Dermis blood vessel endothelial cell (primary cell): ENCODE measurements at regions not wholly inside any gene's neighbourhood (a gene's known extent, or its start where the extent isn't known, plus 50 kb on each side); places are given as distances from the start of the nearest gene placed in this dataset.
A peak's percentile ranks its signal among the peaks of the same experiment; 100 is the strongest.

Experiments used
- DNase-seq: peaks from one replicate; pipeline ENCODE4 v3.0.0; 2010

DNA sequence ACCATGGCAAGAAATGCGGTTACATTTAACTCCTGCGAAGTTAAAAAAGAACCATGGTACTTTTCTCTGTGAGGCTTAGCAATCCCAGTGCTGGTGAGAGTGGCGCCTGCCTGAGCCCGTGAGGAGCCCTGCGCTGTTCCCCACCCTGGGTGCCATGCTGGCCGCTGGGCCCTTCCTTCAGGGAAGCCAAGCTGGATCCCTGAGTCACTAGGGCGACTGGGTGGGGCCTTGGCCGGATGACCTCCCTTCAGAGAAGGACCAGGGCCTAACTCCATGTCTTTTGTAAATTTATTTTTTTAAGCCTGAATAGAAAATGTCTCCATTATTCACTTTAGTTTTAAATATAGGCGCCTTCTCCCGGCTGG, 209.1 kb downstream of the ERMARD start:
- no peak for DNase-seq

GRCh38 chr6:169960003-169960344, 208.6 kb downstream of the ERMARD start:
- no peak for DNase-seq

DNA sequence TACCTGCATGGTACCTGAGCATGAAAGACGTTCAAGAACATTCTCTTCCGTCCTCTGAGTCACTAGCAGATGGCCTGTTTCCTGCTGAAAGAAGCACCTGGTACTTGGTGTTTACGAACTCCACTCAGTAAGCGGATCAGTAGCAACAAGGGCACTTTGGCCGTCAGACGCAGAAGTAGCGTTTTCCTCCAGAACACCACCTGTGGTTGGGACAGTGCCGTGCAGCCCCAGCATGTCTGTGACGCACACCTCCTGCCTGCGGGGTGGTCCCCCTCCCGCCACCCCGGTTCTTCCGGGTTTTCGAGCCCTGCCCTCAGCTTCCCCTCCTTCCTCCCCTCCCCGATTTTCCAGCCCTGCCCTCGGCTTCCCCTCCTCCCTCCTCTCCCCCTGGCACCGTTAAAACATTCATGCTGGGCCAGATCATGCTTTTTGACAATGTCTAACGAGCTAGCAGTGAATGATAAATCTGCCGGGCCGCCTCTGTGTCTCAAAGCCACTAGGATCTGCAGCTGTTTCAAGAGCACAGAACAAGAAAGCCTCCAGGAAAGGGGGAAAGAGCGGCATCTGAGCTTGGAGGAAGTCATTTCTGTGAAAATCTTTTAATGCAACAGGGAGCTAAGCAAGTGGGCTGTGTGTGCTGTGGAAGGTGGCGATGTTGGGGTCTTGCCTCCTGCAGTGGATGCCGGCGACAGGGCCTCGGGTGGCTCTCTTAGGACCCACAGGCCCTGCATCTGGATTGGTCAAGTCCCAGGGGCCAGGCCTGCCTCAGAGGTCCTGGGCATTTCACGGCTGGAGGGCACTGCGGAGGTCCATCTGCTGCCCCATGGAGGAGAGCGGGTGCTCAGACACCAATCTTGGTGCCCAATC, 207.9 kb downstream of the ERMARD start:
- DNase-seq: peak; percentile 54

- DNase-seq: no peak
These were observed 207.1 kb downstream of the ERMARD start for GRCh38 chr6:169958510-169958909.

GRCh38 chr6:169957351-169957963, 206.0 kb downstream of the ERMARD start:
- DNase-seq: no peak

DNA sequence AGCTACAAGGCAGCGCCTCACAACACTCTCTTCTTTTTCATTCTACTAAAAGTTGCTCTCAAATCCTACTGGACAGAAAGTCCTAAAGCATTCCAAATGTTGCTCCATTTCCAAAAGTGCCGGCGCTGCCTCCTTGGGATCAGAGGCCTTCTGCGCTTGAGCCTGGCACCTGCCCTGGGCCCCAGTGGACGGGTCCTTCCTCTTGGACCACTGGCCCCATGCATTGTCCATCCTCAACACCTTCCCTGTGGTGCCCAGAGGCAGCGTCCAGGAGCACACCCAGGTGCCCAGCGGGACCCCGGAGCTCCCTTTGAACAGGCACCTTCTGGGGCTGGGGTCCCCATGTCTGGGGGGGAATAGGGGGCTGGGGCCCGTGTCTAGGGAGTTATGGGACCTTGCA, 205.2 kb downstream of the ERMARD start:
- DNase-seq: no peak

- no peak for DNase-seq
These were observed 204.5 kb downstream of the ERMARD start for GRCh38 chr6:169955731-169956437.

DNA sequence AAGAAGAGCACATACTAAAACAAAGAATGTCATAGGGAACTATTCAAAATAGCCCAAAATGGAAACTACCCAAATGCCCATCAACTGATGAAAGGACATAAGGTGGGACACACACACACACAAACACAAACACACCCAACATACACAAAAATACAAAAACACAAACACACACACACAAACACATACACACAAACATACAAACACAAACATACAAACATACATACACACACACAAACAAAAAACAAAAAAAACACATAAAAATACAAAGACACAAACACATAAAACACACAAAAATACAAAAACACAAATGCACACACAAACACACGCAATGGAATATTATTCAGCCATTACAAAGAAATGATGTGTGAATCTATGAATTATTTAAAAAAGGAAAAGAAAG, 203.6 kb downstream of the ERMARD start:
- no peak for DNase-seq

GRCh38 chr6:169953686-169954085, 202.3 kb downstream of the ERMARD start:
- DNase-seq: no peak

DNA sequence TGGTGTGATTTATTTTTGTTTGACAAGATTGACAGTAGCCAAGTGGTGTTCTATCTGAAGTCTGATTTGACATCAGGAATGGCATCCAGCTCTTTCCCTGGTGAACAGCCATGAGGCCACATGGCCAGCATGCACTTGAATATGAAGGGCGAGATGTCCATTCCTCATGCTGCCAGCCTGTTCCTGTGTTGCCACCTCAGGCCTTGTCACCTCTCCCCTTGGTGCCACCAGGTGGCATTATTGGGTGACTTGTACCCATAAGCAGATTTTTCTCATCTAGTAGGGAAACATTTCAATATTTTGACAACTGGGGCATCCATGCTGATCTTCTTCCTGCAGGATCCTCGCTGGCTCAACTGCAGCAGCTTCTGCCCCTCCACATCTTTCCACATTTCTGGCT, 199.1 kb downstream of the ERMARD start:
- peak; percentile 20 for DNase-seq

GRCh38 chr6:169949511-169950097, 198.2 kb downstream of the ERMARD start:
- no peak for DNase-seq

- DNase-seq: no peak
These were observed 195.5 kb downstream of the ERMARD start for GRCh38 chr6:169946971-169947370.

DNA sequence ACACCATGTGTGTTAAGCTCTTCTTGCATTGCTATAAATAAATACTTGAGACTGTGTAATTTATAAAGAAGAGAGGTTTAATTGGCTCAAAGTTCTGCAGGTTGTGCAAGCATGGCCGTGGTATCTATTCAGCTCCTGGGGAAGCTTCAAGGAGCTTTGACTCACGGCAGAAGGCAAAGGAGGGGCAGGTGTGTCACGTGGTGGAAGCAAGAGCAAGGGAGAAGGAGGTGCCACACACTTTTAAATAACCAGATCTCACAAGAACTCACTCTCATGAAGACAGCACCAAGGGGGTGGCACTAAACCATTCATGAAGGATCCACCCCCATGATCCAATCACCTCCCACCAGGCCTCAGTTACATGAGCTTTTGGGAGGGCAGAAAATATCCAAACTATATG, 193.7 kb downstream of the ERMARD start:
- no peak for DNase-seq

DNA sequence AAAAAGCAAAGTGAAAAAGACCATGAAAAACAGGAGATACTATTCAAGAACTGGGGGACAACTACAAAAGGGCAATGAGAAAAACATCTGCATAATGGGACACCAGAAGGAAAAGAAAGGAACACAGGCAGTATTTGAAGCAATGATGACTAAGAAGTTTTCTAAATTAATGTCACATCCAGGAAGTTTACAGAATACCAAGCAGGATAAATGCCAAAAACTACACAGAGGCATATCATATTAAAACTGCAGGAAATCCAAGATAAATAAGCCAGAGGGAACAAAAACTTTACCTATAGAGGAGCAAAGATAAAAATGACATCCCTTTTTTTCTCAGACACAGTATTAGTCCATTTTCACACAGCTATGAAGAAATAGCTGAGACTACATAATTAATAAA, 193.0 kb downstream of the ERMARD start:
- DNase-seq: peak; percentile 24

DNA sequence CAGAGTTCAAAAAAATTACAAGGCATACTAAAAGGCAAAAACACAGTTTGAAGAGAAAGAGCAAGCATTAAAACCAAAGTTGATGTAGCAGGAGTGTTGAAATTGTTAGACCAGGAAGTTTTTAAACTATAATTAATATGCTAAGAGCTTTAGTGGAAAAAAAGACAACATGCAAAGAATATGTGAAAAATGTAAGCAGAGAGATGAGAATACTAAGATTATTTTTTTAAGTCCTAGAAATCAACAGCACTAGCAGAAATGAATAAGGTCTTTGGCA, 192.6 kb downstream of the ERMARD start:
- DNase-seq: no peak

DNA sequence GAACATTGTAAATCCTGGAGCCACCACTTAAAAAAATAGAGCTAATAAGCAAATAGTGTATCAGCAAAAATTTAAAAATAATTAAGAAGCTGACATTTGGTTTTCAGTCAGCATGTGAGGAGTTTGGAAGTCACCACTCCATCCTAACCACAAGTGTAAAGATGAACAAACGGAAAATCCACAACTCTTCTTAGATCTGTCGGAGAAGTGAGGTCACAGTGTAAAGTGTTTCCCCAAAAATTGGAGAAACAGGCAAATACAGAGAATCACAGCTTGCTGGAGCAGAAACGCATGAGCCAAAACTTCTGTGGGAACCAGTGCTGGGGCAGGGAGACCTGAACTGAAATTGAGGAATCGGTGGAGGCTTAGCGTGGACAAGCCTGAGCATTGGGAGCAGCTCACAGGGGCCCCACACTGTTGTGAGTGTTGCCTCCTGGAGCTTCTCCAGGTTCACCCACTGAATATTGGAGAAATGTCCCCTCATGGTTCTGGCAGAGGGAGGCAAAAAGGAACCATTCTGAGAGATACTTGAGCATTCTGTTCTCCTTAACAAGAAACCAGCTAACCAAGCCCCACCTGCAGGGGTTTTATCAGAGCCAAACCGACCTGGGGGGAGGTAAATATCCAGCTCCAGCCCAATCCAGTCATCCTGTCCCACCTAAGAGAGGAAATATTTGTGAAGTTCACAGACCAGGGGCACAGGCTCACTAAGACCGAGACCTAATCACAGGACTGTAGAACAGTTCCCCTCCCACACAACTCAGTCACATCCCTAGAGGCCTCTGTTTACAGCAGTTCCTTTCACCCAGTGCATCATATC, 192.0 kb downstream of the ERMARD start:
- no peak for DNase-seq

DNA sequence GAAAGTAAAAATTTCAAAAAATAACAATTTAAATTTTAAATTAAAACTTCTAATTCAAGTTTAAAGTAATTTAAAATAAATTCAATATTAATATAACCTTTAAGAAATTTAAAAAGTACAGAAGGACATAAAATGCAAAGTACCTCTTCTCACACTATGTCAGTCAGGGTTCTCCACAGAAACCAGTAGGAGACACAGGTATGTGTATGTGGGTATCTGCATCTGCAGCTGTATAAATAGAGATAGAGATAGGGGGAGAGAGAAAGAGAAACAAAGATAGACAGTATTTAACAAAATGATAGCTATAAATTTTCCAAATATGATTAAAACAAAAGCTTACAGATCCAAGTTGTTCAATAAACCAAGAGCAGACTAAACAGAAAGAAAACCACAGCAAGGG, 190.8 kb downstream of the ERMARD start:
- no peak for DNase-seq

DNA sequence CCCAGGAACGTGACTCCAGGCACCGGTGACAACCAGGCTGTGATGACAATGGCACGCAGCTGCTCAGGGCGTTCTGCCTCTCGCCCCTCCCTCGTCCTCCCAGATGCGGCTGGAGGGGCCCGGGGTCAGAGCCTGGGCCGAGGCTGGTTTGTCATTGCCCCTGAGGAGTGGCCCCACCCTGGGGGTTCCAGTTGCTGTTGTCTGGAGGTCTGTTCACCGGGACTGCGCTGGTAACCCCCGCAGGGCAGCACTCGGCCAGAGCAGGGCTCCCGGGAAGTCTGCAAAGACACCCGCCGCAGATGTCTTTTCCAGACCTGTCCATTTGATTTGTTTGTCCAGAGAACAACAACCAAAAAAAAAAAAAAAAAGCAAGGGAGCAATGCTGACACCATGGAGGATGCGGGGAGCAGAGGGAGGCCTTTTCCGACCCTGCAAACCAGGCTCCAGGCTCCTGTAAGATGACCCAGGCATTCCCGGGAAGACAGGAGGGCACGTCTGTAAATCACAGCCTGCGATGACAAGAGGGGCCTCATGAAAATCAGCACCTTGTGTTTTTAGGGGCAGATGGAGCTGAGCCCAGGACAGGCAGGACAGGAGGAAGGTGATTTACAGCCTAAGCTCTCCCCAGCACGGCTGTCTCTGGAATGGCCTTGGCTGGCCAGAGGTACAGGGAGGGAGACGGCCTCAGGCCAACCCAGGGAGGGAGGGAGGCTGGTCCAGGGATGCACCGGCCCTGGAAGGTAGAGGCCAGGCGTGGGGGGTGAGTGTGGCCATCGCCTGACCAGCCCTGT, 189.3 kb downstream of the ERMARD start:
- DNase-seq: no peak

- DNase-seq: no peak
These were observed 188.2 kb downstream of the ERMARD start for GRCh38 chr6:169939554-169940164.

GRCh38 chr6:169938731-169939130, 187.3 kb downstream of the ERMARD start:
- DNase-seq: no peak

- DNase-seq: no peak
These were observed 186.9 kb downstream of the ERMARD start for GRCh38 chr6:169938262-169938701.
